GM13977 (cell line): ENCODE measurements at regions not wholly inside any gene's neighbourhood (a gene's known extent, or its start where the extent isn't known, plus 50 kb on each side); places are given as distances from the start of the nearest gene placed in this dataset.

ENCODE experiments used
- DNase-seq: peaks from one replicate; pipeline ENCODE4 v3.0.0; 2012; ENCODE audit warnings: low spot score
- CTCF ChIP-seq: IDR thresholded peaks from 2 replicates; pipeline ENCODE4 v1.5.1; 2012; ENCODE audit warnings: mild to moderate bottlenecking, control low read depth; ENCODE audit not compliant: insufficient read depth; ENCODE audit errors: extremely low read depth, missing control alignments
- in situ Hi-C: fragments of 300-500 bp; cut with MboI; formaldehyde crosslinking; loops from one replicate; pipeline ENCODE4 v1.12.0; 2022; ENCODE audit warnings: low sequenced_read_pairs, low pct_unique_long_range_greater_than_20kb, mixed read lengths, inconsistent platforms; ENCODE audit not compliant: unreplicated experiment

- no peak for TF ChIP-seq CTCF
- no peak for DNase-seq
- in situ Hi-C loops = no loop called here
These were observed 259.8 kb downstream of the C16orf95 start for GRCh38 chr16:87057211-87057881.

GRCh38 chr16:87057951-87058560 lies 259.1 kb downstream of the C16orf95 start:
- no peak for DNase-seq
- in situ Hi-C loops = no loop called here
- TF ChIP-seq CTCF = no peak

GRCh38 chr16:87058728-87059250 lies 258.4 kb downstream of the C16orf95 start:
- in situ Hi-C loops = no loop called here
- no peak for TF ChIP-seq CTCF
- DNase-seq = no peak

GRCh38 chr16:87060034-87060986 lies 256.9 kb downstream of the C16orf95 start:
- no peak for DNase-seq
- in situ Hi-C loops = loop anchor here (10.0 kb wide), 1 partner anchor 496 kb away; the partner anchor contains the start of gene FOXC2
- no peak for TF ChIP-seq CTCF

GRCh38 chr16:87061243-87061920 lies 255.8 kb downstream of the C16orf95 start:
- in situ Hi-C loops = loop anchor here (10.0 kb wide), 1 partner anchor 497 kb away; the partner anchor contains the start of gene FOXC2
- no peak for DNase-seq

More at GRCh38 chr16:87061243-87061920, 255.8 kb downstream of the C16orf95 start:
- no peak for TF ChIP-seq CTCF
